ENCODE measurements at regions not wholly inside any gene's neighbourhood (a gene's known extent, or its start where the extent isn't known, plus 50 kb on each side); places are given as distances from the start of the nearest gene placed in this dataset.

DNA sequence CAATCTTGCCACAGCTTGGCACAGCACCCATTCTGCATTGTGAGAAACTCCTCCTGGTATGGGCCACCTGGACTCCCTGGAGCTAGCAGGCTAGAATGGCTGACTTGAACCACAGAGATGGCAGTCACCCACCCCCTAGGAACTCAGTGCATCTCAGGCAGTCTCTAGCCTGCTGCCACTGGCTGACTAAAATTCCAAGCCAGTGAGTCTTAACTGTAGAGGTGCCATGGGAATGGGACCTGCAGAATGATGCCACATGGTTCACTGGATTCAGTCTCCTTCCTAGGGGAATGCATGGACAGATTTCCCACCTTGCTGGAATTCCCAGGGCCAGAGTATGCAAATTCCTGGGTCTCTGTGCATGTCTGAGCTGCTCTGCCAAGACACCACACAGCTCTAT, 382.9 kb downstream of the MAN2A1 start:
- no peaks in the 10 kb centered on the region for H3K36me3 Mint-ChIP-seq (ENCODE audit: insufficient read depth, unreplicated experiment)
- TF ChIP-seq, protein P1, sequence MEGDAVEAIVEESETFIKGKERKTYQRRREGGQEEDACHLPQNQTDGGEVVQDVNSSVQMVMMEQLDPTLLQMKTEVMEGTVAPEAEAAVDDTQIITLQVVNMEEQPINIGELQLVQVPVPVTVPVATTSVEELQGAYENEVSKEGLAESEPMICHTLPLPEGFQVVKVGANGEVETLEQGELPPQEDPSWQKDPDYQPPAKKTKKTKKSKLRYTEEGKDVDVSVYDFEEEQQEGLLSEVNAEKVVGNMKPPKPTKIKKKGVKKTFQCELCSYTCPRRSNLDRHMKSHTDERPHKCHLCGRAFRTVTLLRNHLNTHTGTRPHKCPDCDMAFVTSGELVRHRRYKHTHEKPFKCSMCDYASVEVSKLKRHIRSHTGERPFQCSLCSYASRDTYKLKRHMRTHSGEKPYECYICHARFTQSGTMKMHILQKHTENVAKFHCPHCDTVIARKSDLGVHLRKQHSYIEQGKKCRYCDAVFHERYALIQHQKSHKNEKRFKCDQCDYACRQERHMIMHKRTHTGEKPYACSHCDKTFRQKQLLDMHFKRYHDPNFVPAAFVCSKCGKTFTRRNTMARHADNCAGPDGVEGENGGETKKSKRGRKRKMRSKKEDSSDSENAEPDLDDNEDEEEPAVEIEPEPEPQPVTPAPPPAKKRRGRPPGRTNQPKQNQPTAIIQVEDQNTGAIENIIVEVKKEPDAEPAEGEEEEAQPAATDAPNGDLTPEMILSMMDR (IDR thresholded peaks at IDR 0.05; ENCODE audit: unreplicated experiment), result no peak
- CTCF ChIA-PET, result no interaction called here
- DNase-seq, result no peak
- no peaks in the 10 kb centered on the region for H3K4me1 Mint-ChIP-seq (ENCODE audit: low read depth, unreplicated experiment)
- H3K4me3 Mint-ChIP-seq (ENCODE audit: low read depth, unreplicated experiment), result no peak overlapping the region
- H3K27me3 Mint-ChIP-seq (ENCODE audit: unreplicated experiment), result no peaks in the 10 kb centered on the region
- no peak overlapping the region for H3K27ac Mint-ChIP-seq (ENCODE audit: unreplicated experiment)
- intact Hi-C loops (cut with micrococcal nuclease; ENCODE audit: unreplicated experiment), result no loop called here
- H3K9me3 Mint-ChIP-seq (ENCODE audit: low read depth, unreplicated experiment), result peaks cover 24% of the 10 kb centered on the region
- no TSS peak for BruUV-seq (replicated peaks)

DNA sequence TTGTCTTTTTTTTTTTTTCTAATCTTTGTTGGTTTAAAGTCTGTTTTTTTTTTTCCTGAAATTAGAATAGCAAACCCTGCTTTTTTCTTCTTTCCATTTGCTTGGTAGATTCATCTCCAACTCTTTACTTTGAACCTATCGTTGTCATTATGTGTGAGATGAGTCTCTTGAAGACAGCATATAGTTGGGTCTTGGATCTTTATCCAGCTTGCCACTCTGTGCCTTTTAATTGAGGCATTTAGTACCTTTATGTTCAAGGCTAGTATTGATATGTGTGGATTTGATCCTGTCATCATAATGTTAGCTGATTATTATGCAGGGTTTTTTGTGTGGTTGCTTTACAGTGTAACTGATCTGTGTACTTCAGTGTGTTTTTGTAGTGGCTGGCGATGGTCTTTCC, 383.8 kb downstream of the MAN2A1 start:
- TF ChIP-seq, protein P1 (IDR thresholded peaks at IDR 0.05; ENCODE audit: unreplicated experiment), result no peak
- no peak for DNase-seq
- BruUV-seq (replicated peaks), result no TSS peak
- Mint-ChIP-seq H3K9me3 (ENCODE audit: low read depth, unreplicated experiment) (peaks cover 22% of the 10 kb centered on the region), H3K36me3 (ENCODE audit: insufficient read depth, unreplicated experiment) (no peaks in the 10 kb centered on the region), H3K4me3 (ENCODE audit: low read depth, unreplicated experiment) (no peak overlapping the region), H3K27ac (ENCODE audit: unreplicated experiment) (no peak overlapping the region), H3K4me1 (ENCODE audit: low read depth, unreplicated experiment) (no peaks in the 10 kb centered on the region), H3K27me3 (ENCODE audit: unreplicated experiment) (no peaks in the 10 kb centered on the region)
- CTCF ChIA-PET, result interaction anchor here (0.7 kb wide), 1 partner anchor 191 kb away, joined by 4 read pairs; no protein-coding TSS in a partner anchor
- intact Hi-C loops (cut with micrococcal nuclease; ENCODE audit: unreplicated experiment), result no loop called here

DNA sequence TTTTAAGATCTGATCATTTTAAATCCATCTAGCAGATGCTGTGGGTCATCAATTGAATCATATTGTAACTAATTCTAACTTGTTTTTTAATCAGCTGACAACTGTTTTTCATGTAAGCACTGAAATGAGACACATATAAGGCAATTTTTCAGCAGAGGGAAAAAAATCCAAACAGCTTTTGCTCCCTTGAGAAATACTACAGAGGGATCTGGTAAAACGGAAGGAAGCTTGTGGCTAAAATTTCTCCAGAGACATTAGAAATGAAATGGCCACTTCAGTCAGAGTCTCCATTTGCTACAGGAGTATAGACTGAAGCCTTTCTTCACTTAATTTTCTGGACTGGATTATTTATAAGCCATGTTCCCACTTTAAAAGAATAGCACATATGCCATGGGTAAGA, 385.9 kb downstream of the MAN2A1 start:
- Mint-ChIP-seq H3K36me3 (ENCODE audit: insufficient read depth, unreplicated experiment) (no peaks in the 10 kb centered on the region), H3K27ac (ENCODE audit: unreplicated experiment) (no peak overlapping the region), H3K4me1 (ENCODE audit: low read depth, unreplicated experiment) (no peaks in the 10 kb centered on the region), H3K4me3 (ENCODE audit: low read depth, unreplicated experiment) (no peak overlapping the region), H3K27me3 (ENCODE audit: unreplicated experiment) (no peaks in the 10 kb centered on the region), H3K9me3 (ENCODE audit: low read depth, unreplicated experiment) (peaks cover 15% of the 10 kb centered on the region)
- intact Hi-C loops (cut with micrococcal nuclease; ENCODE audit: unreplicated experiment), result no loop called here
- CTCF ChIA-PET, result no interaction called here
- DNase-seq, result no peak
- TF ChIP-seq, protein P1 (IDR thresholded peaks at IDR 0.05; ENCODE audit: unreplicated experiment), result no peak
- no TSS peak for BruUV-seq (replicated peaks)

DNA sequence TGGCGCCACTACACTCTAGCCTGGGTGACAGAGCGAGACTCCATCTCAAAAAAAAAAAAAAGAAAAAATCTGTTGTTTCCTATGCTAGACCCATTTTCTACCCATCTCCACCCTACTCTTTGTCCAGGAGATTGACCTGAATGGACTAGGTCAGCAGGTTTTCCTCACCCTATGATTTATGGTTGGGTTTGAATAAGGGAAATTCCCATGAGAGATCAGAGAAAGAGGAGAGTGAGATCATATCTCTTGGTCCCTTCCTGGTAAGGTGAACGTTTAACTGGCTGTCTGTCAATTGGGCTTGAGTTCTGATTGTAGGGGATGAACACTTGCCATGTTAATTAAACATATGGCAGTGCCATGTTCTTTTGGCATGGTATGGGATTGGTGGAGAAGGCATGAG, 387.4 kb downstream of the MAN2A1 start:
- BruUV-seq (replicated peaks), result no TSS peak
- H3K4me3 Mint-ChIP-seq (ENCODE audit: low read depth, unreplicated experiment), result no peak overlapping the region
- H3K27ac Mint-ChIP-seq (ENCODE audit: unreplicated experiment), result no peak overlapping the region
- TF ChIP-seq, protein P1 (IDR thresholded peaks at IDR 0.05; ENCODE audit: unreplicated experiment), result no peak
- H3K4me1 Mint-ChIP-seq (ENCODE audit: low read depth, unreplicated experiment), result no peaks in the 10 kb centered on the region
- no peaks in the 10 kb centered on the region for H3K36me3 Mint-ChIP-seq (ENCODE audit: insufficient read depth, unreplicated experiment)
- intact Hi-C loops (cut with micrococcal nuclease; ENCODE audit: unreplicated experiment), result no loop called here
- H3K27me3 Mint-ChIP-seq (ENCODE audit: unreplicated experiment), result no peaks in the 10 kb centered on the region
- peaks cover 8% of the 10 kb centered on the region for H3K9me3 Mint-ChIP-seq (ENCODE audit: low read depth, unreplicated experiment)
- no peak for DNase-seq
- CTCF ChIA-PET, result no interaction called here

DNA sequence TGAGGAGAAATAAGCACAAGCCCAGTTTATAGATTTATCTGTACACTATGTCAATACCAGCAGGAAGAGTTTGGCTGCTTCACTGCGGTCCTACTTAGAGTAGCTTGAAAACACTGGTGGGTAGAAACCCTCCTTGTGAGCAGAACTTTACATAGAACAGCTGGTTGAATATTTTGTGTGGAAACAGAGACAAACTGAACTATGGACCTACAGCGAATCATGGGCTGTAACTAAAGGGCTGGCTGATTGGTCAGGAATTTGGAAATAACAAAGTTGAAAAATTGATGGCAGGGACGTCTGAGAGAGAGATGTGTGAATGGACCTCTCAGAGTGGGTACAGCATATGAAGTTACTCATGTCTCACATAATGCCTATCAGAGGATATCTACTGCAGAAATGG, 392.5 kb downstream of the MAN2A1 start:
- no TSS peak for BruUV-seq (replicated peaks)
- Mint-ChIP-seq H3K9me3 (ENCODE audit: low read depth, unreplicated experiment) (peaks cover 3% of the 10 kb centered on the region), H3K36me3 (ENCODE audit: insufficient read depth, unreplicated experiment) (no peaks in the 10 kb centered on the region), H3K27ac (ENCODE audit: unreplicated experiment) (no peak overlapping the region), H3K27me3 (ENCODE audit: unreplicated experiment) (no peaks in the 10 kb centered on the region), H3K4me1 (ENCODE audit: low read depth, unreplicated experiment) (no peaks in the 10 kb centered on the region), H3K4me3 (ENCODE audit: low read depth, unreplicated experiment) (no peak overlapping the region)
- TF ChIP-seq, protein P1 (IDR thresholded peaks at IDR 0.05; ENCODE audit: unreplicated experiment), result no peak
- DNase-seq, result no peak
- intact Hi-C loops (cut with micrococcal nuclease; ENCODE audit: unreplicated experiment), result no loop called here
- CTCF ChIA-PET, result no interaction called here

Data from Calu3 (cell line).